NCI-H2029 treated with DMSO at 0.1 percent for 48 hours (cell line): ENCODE measurements at regions not wholly inside any gene's neighbourhood (a gene's known extent, or its start where the extent isn't known, plus 50 kb on each side); places are given as distances from the start of the nearest gene placed in this dataset.
"Not testable (repeated sequence)": the region's sequence is repeated elsewhere in the genome, so short reads cannot be mapped to it uniquely, and the experiment has no call there.

Experiments used
- DNase-seq: peaks from one replicate; lab custom pipeline; 2025; lab: John Stamatoyannopoulos, UW

DNA sequence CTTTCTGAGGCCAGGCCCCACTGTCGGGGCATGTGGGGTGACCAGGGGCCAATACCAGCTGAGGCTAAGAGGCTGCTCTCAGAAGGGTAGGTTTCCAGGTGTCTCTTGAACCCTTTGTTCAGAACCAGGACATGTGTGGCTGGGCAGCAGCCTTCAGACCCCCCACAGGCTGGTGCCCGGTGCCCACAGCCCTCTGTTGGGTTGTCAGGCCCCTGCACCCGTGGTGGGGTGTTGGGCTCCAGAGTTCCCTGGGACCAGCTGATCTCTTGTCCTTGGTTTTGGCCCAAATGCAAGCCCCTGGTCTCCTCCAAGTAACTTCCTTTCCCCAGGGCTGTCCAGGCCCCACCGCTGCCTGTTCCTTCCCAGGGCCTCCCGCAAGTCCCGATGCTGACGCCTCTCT lies 226.0 kb downstream of the TMEM121 start:
- DNase-seq = not testable (repeated sequence)

- no peak for DNase-seq
Measured at GRCh38 chr14:105760691-105761344, 234.4 kb downstream of the TMEM121 start.

DNA sequence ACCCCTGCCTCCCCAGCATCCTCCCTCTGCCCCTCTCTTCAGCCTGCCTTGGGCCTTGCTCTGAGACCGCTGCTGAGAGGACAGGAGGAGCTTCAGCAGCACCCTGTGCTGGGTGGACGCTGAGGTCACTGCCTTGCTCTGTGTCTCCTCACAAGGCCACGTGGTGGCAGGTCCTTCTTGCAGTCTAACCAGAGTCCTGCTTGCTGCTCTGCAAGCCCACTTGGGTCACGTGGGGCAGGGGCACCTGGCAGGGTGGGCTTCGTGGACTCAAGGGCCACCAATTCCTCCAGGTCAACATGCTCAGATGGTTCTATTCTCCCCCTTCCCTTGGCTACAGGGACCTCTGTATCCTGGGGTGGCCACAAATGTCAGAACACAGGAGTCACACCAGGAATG lies 235.0 kb downstream of the TMEM121 start:
- not testable (repeated sequence) for DNase-seq

GRCh38 chr14:105761842-105762241 lies 235.5 kb downstream of the TMEM121 start:
- DNase-seq = no peak

- not testable (repeated sequence) for DNase-seq
Measured at GRCh38 chr14:105762262-105762661, 235.9 kb downstream of the TMEM121 start.

GRCh38 chr14:105764254-105764901 lies 238.0 kb downstream of the TMEM121 start:
- not testable (repeated sequence) for DNase-seq

DNA sequence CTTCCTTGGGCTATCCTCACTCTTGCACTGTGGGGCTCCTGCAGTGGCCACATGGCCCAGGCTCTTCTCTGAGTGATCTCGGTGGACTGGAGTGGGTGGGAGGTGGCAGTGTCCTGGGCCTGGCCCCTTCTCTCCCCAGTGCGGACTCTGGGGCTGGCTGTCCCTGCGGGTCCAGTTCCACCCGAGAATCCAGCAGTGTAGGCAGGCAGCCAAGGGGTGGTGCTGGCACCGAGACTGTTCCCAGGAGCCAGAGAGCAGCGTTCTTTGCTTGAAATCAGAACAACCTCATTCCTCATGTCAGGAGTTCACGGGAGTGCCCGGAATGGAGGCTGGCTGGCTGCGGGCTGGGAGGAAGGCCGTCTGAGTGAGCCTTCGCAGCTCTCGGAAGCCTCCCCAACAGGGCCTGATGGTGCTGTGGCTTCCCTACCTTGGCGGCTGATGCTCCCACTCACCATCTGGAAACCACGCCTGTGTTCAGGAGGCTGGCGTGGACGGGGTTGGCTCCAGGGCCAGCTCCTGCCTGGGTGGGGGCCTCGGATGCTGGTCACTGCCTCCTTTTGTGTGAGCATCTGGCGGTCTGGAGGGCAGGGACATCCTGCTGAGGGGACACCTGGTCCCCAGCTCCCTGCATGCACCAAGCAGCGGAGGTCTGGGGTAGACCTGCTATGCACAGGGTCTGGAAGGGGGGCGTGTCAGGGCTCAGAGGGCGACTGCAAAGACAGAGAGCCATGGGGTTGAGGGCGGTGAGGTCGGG lies 238.9 kb downstream of the TMEM121 start:
- DNase-seq = not testable (repeated sequence)

DNA sequence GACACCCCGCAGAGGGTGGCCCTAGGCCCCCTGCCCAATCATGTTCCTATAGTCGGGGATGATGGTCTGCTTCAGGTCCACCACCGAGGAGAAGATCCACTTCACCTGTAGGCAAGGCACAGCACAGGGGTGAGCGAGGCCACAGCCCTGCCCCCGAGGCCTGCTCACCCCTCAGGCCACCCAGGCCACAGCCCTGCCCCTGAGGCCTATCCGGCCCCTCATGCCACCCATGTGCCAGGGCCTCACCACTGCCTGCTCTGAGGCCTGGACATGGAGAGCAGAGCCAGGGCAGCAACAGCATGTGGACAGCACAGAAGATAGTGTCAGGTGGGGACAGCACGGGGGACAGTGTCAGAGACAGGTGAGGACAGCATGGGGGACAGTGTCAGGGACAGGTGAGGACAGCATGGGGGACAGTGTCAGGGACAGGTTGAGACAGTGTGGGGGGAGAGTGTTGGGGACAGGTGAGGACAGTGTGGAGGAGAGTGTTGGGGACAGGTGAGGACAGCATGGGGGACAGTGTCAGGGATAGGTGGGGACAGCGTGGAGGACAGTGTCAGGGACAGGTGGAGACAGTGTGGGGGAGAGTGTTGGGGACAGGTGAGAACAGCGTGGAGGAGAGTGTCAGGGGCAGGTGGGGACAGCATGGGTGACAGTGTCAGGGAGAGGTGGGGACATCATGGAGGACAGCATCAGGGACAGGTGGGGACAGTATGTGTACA lies 239.7 kb downstream of the TMEM121 start:
- no peak for DNase-seq

DNA sequence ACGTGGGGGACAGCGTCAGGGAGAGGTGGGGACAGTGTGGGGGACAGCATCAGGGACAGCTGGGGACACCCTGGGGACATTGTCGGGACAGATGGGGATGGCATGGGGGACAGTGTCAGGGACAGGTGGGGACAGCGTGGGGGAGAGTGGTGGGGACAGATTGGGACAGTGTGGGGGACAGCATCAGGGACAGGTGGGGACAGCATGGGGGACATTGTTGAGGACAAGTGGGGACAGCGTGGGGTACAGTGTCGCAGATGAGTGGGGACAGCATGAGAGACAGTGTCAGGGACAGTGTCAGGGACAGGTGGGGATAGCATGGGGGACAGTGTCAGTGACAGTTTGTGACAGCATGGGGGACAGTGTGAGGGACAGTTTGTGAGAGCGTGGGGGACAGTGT lies 240.9 kb downstream of the TMEM121 start:
- DNase-seq = no peak

- not testable (repeated sequence) for DNase-seq
Measured at GRCh38 chr14:105768039-105768438, 241.7 kb downstream of the TMEM121 start.

DNA sequence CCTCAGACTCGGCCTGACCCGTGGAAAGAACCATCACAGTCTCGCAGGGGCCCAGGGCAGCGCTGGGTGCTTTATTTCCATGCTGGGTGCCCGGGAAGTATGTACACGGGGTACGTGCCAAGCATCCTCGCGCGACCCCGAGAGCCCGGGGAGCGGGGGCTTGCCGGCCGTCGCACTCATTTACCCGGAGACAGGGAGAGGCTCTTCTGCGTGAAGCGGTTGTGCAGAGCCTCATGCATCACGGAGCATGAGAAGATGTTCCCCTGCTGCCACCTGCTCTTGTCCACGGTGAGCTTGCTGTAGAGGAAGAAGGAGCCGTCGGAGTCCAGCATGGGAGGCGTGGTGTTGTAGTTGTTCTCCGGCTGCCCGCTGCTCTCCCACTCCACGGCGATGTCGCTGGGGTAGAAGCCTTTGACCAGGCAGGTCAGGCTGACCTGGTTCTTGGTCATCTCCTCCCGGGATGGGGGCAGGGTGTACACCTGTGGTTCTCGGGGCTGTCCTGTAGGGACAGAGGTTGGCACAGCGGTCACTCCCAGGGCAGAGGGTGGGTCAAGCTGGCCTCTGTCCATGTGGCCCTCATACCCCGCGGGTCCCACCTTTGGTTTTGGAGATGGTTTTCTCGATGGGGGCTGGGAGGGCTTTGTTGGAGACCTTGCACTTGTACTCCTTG lies 242.8 kb downstream of the TMEM121 start:
- DNase-seq = not testable (repeated sequence)

- DNase-seq = not testable (repeated sequence)
Measured at GRCh38 chr14:105770619-105771216, 244.3 kb downstream of the TMEM121 start.

DNA sequence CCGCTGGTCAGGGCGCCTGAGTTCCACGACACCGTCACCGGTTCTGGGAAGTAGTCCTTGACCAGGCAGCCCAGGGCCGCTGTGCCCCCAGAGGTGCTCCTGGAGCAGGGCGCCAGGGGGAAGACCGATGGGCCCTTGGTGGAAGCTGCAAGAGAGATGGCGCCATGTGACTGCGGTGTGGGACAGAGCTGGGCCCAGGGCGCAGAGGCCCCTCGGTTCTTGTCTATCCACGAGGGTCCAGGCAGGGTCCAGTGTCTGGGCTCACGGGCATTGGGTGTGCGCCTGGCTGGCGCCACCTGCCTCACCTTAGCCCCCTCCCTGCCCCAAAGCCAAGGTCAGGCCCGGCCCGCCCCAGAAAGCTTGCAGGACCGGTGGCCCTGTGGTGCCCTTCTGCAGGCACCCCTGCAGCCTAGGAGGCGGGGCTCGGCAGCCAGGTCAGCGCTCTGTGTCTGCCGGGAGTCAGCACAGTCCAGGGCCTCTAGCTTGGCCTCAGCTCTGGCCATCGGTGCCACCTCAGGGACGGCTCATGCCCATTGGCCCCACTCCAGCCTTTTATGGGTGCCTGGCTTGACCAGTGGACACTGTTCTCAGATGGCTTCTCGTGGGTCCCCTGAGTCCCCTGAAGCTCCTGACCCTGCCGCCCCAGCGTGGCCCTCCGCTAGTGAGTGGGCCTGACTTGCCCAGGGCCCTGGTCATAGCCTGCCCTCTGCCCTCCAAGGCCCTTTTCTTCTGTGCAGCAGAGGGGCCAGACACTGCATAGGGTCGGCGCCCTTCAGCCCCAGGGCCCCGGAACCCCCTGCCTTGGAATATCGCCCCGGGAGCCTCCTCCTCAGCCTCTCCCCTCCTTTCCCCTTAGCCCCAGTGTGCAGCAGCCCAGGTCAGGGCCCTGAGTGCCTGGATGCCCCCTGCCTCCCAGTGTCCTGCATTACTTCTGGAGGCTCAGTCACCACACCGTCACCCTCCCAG lies 245.2 kb downstream of the TMEM121 start:
- not testable (repeated sequence) for DNase-seq

- not testable (repeated sequence) for DNase-seq
Measured at GRCh38 chr14:105772710-105773250, 246.4 kb downstream of the TMEM121 start.

GRCh38 chr14:105773584-105773983 lies 247.2 kb downstream of the TMEM121 start:
- DNase-seq = no peak

DNA sequence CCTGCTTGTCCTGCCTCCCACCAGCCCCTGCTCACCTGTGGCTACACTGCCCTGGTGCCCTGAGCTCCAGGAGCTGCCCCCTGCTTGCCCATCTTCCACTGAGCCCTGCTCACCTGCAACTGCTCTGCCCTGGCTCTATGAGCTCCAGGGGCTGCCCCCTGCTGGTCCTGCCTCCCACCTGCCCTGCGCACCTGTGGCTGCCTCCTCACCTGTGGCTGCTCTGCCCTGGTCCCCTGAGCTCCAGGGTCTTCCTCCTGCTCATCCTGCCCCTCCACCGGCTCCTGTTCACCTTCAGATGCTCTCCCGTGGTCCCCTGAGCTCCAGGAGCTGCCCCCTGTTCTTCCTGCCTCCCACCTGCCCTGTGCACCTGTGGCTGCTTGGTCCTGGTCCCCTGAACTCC lies 247.6 kb downstream of the TMEM121 start:
- DNase-seq = no peak

- not testable (repeated sequence) for DNase-seq
Measured at GRCh38 chr14:105774585-105775348, 248.4 kb downstream of the TMEM121 start.

- not testable (repeated sequence) for DNase-seq
Measured at GRCh38 chr14:105775349-105775923, 249.1 kb downstream of the TMEM121 start.

DNA sequence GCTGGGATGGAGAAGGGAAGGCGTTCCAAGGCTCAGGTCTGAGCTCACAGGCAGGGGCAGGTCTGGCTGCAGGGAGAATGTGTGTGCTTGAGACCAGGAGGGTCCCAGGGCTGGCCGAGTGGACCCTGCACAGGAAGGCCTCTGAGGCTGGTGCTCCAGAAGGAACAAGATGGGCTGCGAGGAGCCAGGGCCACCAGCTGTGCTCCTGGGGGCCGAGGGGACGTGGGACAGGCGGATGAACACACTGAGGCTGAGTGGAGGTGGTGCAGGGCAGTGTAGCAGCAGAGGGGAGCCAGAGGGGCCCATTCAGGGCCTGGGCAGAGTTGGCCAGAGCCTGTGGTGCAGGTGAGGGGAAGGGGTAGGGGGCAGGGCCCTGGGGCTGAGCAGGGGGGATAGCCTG lies 249.7 kb downstream of the TMEM121 start:
- not testable (repeated sequence) for DNase-seq
